ENCODE measurements at regions not wholly inside any gene's neighbourhood (a gene's known extent, or its start where the extent isn't known, plus 50 kb on each side); places are given as distances from the start of the nearest gene placed in this dataset.
"Not testable (repeated sequence)": the region's sequence is repeated elsewhere in the genome, so short reads cannot be mapped to it uniquely, and the experiment has no call there.

DNA sequence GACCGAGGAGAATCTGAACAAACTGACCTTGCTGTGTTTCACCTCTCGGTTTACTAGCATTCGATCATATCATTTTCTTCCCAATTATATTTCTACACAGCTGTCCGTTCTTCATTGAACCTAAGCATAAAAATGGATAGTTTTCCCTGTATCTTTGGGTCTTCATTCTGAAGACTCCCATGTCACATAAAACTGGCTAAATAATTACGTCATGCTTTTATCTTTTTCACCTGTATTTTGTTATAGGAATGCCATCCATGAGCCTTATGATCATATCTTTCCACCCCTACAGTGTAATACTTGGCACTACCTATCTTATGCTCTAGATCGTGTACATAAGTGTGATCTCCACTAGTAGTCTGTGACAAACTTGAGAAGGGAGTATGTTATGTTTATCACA lies 456.1 kb downstream of the FGF13 start:
- WGBS: 76% methylated on average over 6 of the region's 6 CpGs
- TF ChIP-seq POLR2AphosphoS5 (IDR thresholded peaks at IDR 0.05) (no peak), POLR2A (IDR thresholded peaks at IDR 0.05) (no peak)
- TF ChIP-seq, protein P1, sequence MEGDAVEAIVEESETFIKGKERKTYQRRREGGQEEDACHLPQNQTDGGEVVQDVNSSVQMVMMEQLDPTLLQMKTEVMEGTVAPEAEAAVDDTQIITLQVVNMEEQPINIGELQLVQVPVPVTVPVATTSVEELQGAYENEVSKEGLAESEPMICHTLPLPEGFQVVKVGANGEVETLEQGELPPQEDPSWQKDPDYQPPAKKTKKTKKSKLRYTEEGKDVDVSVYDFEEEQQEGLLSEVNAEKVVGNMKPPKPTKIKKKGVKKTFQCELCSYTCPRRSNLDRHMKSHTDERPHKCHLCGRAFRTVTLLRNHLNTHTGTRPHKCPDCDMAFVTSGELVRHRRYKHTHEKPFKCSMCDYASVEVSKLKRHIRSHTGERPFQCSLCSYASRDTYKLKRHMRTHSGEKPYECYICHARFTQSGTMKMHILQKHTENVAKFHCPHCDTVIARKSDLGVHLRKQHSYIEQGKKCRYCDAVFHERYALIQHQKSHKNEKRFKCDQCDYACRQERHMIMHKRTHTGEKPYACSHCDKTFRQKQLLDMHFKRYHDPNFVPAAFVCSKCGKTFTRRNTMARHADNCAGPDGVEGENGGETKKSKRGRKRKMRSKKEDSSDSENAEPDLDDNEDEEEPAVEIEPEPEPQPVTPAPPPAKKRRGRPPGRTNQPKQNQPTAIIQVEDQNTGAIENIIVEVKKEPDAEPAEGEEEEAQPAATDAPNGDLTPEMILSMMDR (IDR thresholded peaks at IDR 0.05): no peak
- no peak overlapping the region for H3K27ac ChIP-seq
- H3K36me3 ChIP-seq: no peaks in the 10 kb centered on the region
- intact Hi-C loops (cut with DNase I): no loop called here
- no peaks in the 10 kb centered on the region for H3K27me3 ChIP-seq (replicated peaks; ENCODE audit: insufficient read depth)
- no peak for DNase-seq (ENCODE audit: low spot score)
- no peaks in the 10 kb centered on the region for H3K9me3 ChIP-seq
- no peak overlapping the region for H3K4me3 ChIP-seq
- no peaks in the 10 kb centered on the region for H3K4me1 ChIP-seq (replicated peaks)

DNA sequence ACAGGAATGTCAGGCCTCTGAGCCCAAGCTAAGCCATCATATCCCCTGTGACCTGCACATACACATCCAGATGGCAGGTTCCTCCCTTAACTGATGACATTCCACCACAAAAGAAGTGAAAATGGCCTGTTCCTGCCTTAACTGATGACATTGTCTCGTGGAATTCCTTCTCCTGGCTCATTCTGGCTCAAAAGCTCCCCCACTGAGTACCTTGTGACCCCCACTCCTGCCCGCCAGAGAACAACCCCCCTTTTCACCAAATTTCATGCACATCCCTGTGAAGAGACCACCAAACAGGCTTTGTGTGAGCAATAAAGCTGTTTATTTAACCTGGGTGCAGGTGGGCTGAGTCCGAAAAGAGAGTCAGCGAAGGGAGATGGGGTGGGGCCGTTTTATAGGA lies 447.4 kb downstream of the FGF13 start:
- H3K4me3 ChIP-seq; H3K36me3 ChIP-seq; H3K9me3 ChIP-seq; DNase-seq (ENCODE audit: low spot score); H3K4me1 ChIP-seq (replicated peaks); intact Hi-C loops (cut with DNase I); H3K27me3 ChIP-seq (replicated peaks; ENCODE audit: insufficient read depth); H3K27ac ChIP-seq: not testable (repeated sequence)
- 61% methylated on average over 5 of the region's 5 CpGs for WGBS

- H3K9me3 ChIP-seq: no peaks in the 10 kb centered on the region
- H3K4me3 ChIP-seq: no peak overlapping the region
- intact Hi-C loops (cut with DNase I): no loop called here
- no peaks in the 10 kb centered on the region for H3K36me3 ChIP-seq
- 86% methylated on average over 1 of the region's 1 CpG for WGBS
- H3K27me3 ChIP-seq (replicated peaks; ENCODE audit: insufficient read depth): no peaks in the 10 kb centered on the region
- H3K27ac ChIP-seq: no peak overlapping the region
- no peaks in the 10 kb centered on the region for H3K4me1 ChIP-seq (replicated peaks)
- DNase-seq (ENCODE audit: low spot score): no peak
- no peak for TF ChIP-seq POLR2A (IDR thresholded peaks at IDR 0.05)
- TF ChIP-seq, protein P1 (IDR thresholded peaks at IDR 0.05): no peak
- no peak for TF ChIP-seq POLR2AphosphoS5 (IDR thresholded peaks at IDR 0.05)
Measured at GRCh38 chrX:138270931-138271330, 440.6 kb downstream of the FGF13 start.

GRCh38 chrX:138282598-138283150 lies 428.8 kb downstream of the FGF13 start:
- H3K27ac ChIP-seq; H3K27me3 ChIP-seq (replicated peaks; ENCODE audit: insufficient read depth); H3K4me3 ChIP-seq; H3K36me3 ChIP-seq; DNase-seq (ENCODE audit: low spot score); H3K4me1 ChIP-seq (replicated peaks); H3K9me3 ChIP-seq; intact Hi-C loops (cut with DNase I): not testable (repeated sequence)
- 98% methylated on average over 18 of the region's 31 CpGs for WGBS

- Histone ChIP-seq H3K27ac (no peak overlapping the region), H3K4me3 (no peak overlapping the region), H3K9me3 (no peaks in the 10 kb centered on the region), H3K4me1 (replicated peaks) (no peaks in the 10 kb centered on the region), H3K27me3 (replicated peaks; ENCODE audit: insufficient read depth) (no peaks in the 10 kb centered on the region), H3K36me3 (no peaks in the 10 kb centered on the region)
- intact Hi-C loops (cut with DNase I): no loop called here
- WGBS: 17% methylated on average over 3 of the region's 3 CpGs
- TF ChIP-seq POLR2A (IDR thresholded peaks at IDR 0.05) (no peak), POLR2AphosphoS5 (IDR thresholded peaks at IDR 0.05) (no peak)
- TF ChIP-seq, protein P1 (IDR thresholded peaks at IDR 0.05): no peak
- DNase-seq (ENCODE audit: low spot score): no peak
Measured at GRCh38 chrX:138287205-138287877, 424.2 kb downstream of the FGF13 start.

DNA sequence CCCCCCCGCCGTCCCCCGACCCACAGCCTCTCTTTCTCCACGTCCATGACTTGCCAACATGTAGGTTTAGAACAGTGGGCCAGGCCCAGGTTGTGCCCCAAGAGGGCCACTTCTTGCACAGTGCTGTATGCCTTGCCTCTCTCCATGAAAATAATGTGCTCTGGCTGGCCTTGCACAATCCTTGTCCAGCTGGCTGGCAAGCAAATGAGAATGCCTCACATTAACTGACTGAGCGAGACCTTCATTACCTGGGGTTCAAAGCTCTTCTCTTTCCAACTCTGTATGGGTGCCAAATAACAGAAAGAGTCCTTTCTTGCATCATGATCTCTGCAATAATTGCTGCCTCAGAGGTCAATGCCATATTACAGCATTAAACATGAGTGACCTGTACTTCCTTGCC lies 416.6 kb downstream of the FGF13 start:
- TF ChIP-seq, protein P1 (IDR thresholded peaks at IDR 0.05): no peak
- TF ChIP-seq POLR2AphosphoS5 (IDR thresholded peaks at IDR 0.05) (no peak), POLR2A (IDR thresholded peaks at IDR 0.05) (no peak)
- no peaks in the 10 kb centered on the region for H3K9me3 ChIP-seq
- no peak overlapping the region for H3K4me3 ChIP-seq
- H3K27me3 ChIP-seq (replicated peaks; ENCODE audit: insufficient read depth): no peaks in the 10 kb centered on the region
- H3K4me1 ChIP-seq (replicated peaks): no peaks in the 10 kb centered on the region
- H3K27ac ChIP-seq: no peak overlapping the region
- DNase-seq (ENCODE audit: low spot score): no peak
- no peaks in the 10 kb centered on the region for H3K36me3 ChIP-seq
- intact Hi-C loops (cut with DNase I): loop anchor here (5.0 kb wide), 1 partner anchor 452 kb away; no protein-coding TSS in a partner anchor
- WGBS: 87% methylated on average over 5 of the region's 5 CpGs

Measured in prostate gland (tissue), 2 donors.